A549 (cell line): ENCODE measurements at regions not wholly inside any gene's neighbourhood (a gene's known extent, or its start where the extent isn't known, plus 50 kb on each side); places are given as distances from the start of the nearest gene placed in this dataset.

ENCODE experiments used
- ATAC-seq, 2 experiments: fragments of 200-7000 bp in 1 of 2; fragments of >200 bp in 1 of 2; cut with Nextera tagmentation in 1 of 2; cut with Tn5 transposase in 1 of 2; 3 replicates each; pipeline versions ENCODE4 v1.8.0 to v1.9.1; 2018 to 2020; ENCODE audit warnings: mild to moderate bottlenecking in 1 of 2, moderate library complexity in 1 of 2
- CTCF ChIA-PET: fragments of 300-600 bp; sonication (Branson Sonifier 250); formaldehyde crosslinking; extraction: SDS; loops from one replicate; lab custom pipeline; 2021; ENCODE audit warnings: antibody characterized with exemption, inconsistent platforms; lab: Yijun Ruan, JAX
- POLR2A ChIA-PET: fragments of 350-600 bp; formaldehyde crosslinking; extraction: SDS; loops from one replicate; lab custom pipeline; 2021; ENCODE audit warnings: antibody characterized with exemption, inconsistent platforms; lab: Yijun Ruan, JAX
- DNase-seq, 2 experiments: peaks; one replicate each; pipeline versions ENCODE4 v3.0.0 to v3.0.0-alpha.2; 2011 to 2016; ENCODE audit warnings: low read depth in 1 of 2, low spot score in 1 of 2
- FAIRE-seq: peaks from 2 replicates; lab custom pipeline; 2011; peaks lifted over from hg19 to GRCh38; lab: Jason Lieb, UNC
- H3K27ac ChIP-seq, 2 experiments: fragments of >200 bp; sonication (Bioruptor Twin); formaldehyde crosslinking; 3 replicates each; pipeline ENCODE4 v1.5.1; 2016 to 2017
- H3K4me1 ChIP-seq: fragments of >200 bp; sonication (Bioruptor Twin); formaldehyde crosslinking; 3 replicates; pipeline ENCODE4 v1.6.1; 2016
- H3K4me2 ChIP-seq: fragments of >200 bp; sonication (Bioruptor Twin); formaldehyde crosslinking; 3 replicates; pipeline ENCODE4 v1.6.1; 2016
- H3K4me3 ChIP-seq: fragments of >200 bp; sonication (Bioruptor Twin); formaldehyde crosslinking; 3 replicates; pipeline ENCODE4 v1.5.1; 2016
- H3K9me3 ChIP-seq: fragments of >200 bp; sonication (Bioruptor Twin); formaldehyde crosslinking; 3 replicates; pipeline ENCODE4 v1.6.1; 2016
- CHD2 ChIP-seq: fragments of 150-350 bp; IDR thresholded peaks from 2 replicates; pipeline ENCODE4 v1.6.1; 2014; ENCODE audit warnings: low read length; ENCODE audit not compliant: partially characterized antibody
- EHF ChIP-seq: fragments of 250-450 bp; sonication (Bioruptor Pico); IDR thresholded peaks from 2 replicates; pipeline ENCODE4 v1.5.0; 2020; ENCODE audit warnings: mild to moderate bottlenecking
- FOXS1 ChIP-seq: fragments of 250-450 bp; sonication (Bioruptor Pico); IDR thresholded peaks from 2 replicates; pipeline ENCODE4 v1.5.0; 2020; ENCODE audit warnings: mild to moderate bottlenecking, moderate library complexity
- HDAC2 ChIP-seq: fragments of 200-600 bp; sonication (generic); IDR thresholded peaks from 2 replicates; pipeline ENCODE4 v1.6.1; 2016
- HEYL ChIP-seq: fragments of 250-450 bp; sonication (Bioruptor Pico); IDR thresholded peaks from 2 replicates; pipeline ENCODE4 v1.8.0; 2021; ENCODE audit warnings: mild to moderate bottlenecking, moderate library complexity
- HOXB5 ChIP-seq: fragments of 250-450 bp; sonication (Bioruptor Pico); IDR thresholded peaks from 2 replicates; pipeline ENCODE4 v1.5.0; 2020; ENCODE audit warnings: mild to moderate bottlenecking, moderate library complexity
- JUNB ChIP-seq: fragments of >200 bp; sonication (Bioruptor Twin); formaldehyde crosslinking; IDR thresholded peaks from 2 replicates; pipeline ENCODE4 v1.6.1; 2016
- KDM5A ChIP-seq: fragments of 200-600 bp; sonication (generic); IDR thresholded peaks from 2 replicates; pipeline ENCODE4 v1.6.1; 2016; ENCODE audit warnings: antibody characterized with exemption, mild to moderate bottlenecking
- MAFK ChIP-seq: fragments of 450-650 bp; IDR thresholded peaks from 2 replicates; pipeline ENCODE4 v1.6.1; 2014; ENCODE audit not compliant: partially characterized antibody
- MAZ ChIP-seq: fragments of 150-350 bp; IDR thresholded peaks from 2 replicates; pipeline ENCODE4 v1.6.1; 2014; ENCODE audit warnings: antibody characterized with exemption, low read depth, low read length, borderline replicate concordance
- NPAS2 ChIP-seq: fragments of 250-450 bp; sonication (Bioruptor Pico); IDR thresholded peaks from 2 replicates; pipeline ENCODE4 v1.8.0; 2022; ENCODE audit warnings: mild to moderate bottlenecking, moderate library complexity, borderline replicate concordance
- POLR2AphosphoS2 ChIP-seq: conservative IDR thresholded peaks from 2 replicates; pipeline ENCODE4 v1.6.1; 2012; ENCODE audit warnings: low read length, improper control_type of control experiment, inconsistent platforms
- SREBF2 ChIP-seq: fragments of 450-650 bp; IDR thresholded peaks from 2 replicates; pipeline ENCODE4 v1.6.1; 2014; ENCODE audit warnings: mild to moderate bottlenecking, moderate library complexity
- TFCP2L1 ChIP-seq: fragments of 250-450 bp; sonication (Bioruptor Pico); IDR thresholded peaks from 2 replicates; pipeline ENCODE4 v1.5.0; 2021; ENCODE audit warnings: mild to moderate bottlenecking
- ZC3H11A ChIP-seq: fragments of 450-650 bp; IDR thresholded peaks from 2 replicates; pipeline ENCODE4 v1.6.1; 2014; ENCODE audit warnings: antibody characterized with exemption, mild to moderate bottlenecking
- ZFP36 ChIP-seq: fragments of 450-650 bp; IDR thresholded peaks from 2 replicates; pipeline ENCODE4 v1.6.1; 2014; ENCODE audit warnings: borderline replicate concordance; ENCODE audit not compliant: partially characterized antibody
- ZNF302 ChIP-seq: fragments of 250-450 bp; sonication (Bioruptor Pico); IDR thresholded peaks from 2 replicates; pipeline ENCODE4 v1.9.0; 2021; ENCODE audit warnings: inconsistent platforms, mild to moderate bottlenecking, moderate library complexity
- ZSCAN20 ChIP-seq: fragments of 250-450 bp; sonication (Bioruptor Pico); IDR thresholded peaks from 2 replicates; pipeline ENCODE4 v1.8.0; 2022; ENCODE audit warnings: mild to moderate bottlenecking, moderate library complexity
- WGBS: methylation state at CpG from one replicate; pipeline ENCODE4 v1.1.6; 2017; ENCODE audit errors: missing lambda C conversion rate; 5-methylcytosine and 5-hydroxymethylcytosine counted together
- TF ChIP-seq, protein P1 (sequence below): fragments of >200 bp; sonication (Bioruptor Twin); formaldehyde crosslinking; IDR thresholded peaks from 3 replicates; pipeline ENCODE4 v1.5.1; 2016
- TF ChIP-seq, protein P2 (sequence below): IDR thresholded peaks from 2 replicates; pipeline ENCODE4 v1.6.1; 2012
- TF ChIP-seq, protein P3 (sequence below): fragments of >200 bp; sonication (Bioruptor Twin); formaldehyde crosslinking; IDR thresholded peaks from 3 replicates; pipeline ENCODE4 v1.6.1; 2016
- TF ChIP-seq, protein P4 (sequence below): fragments of 450-650 bp; IDR thresholded peaks from 2 replicates; pipeline ENCODE4 v1.6.1; 2014; ENCODE audit warnings: antibody characterized with exemption
- TF ChIP-seq, protein P5 (sequence below): fragments of 250-450 bp; sonication (Bioruptor Pico); IDR thresholded peaks from 2 replicates; pipeline ENCODE4 v1.5.0; 2020; ENCODE audit warnings: low read depth, mild to moderate bottlenecking, moderate library complexity

DNA sequence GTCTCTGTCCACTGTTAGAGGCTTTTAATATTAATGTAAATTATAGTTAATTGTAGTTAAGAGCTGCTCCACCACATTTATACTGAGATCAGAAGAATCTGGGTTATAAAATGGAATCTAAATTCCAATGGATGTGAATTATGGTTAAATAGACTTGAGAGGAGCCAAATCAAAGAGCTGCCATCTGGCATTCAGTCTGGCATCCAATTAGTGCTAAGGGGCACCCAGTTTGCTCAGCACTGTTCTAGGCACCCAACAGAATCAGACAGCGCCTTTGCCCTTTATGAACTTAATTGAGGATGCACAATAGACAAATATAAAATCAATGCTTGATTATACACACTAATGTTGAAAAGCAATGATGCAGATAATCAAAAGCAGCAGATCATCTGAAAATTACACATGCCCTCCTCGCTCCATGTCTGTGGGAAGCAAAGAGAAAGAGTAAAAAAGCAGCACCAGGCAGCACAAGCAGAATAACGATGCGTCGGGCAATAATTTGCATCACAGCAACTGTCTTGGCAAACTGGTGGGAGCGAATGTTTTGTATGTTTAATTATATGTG, 310.1 kb downstream of the BRINP2 start:
- H3K4me3 ChIP-seq: no peak overlapping the region
- DNase-seq: no peak
- no peak for TF ChIP-seq MAZ
- TF ChIP-seq HDAC2: no peak
- TF ChIP-seq FOXS1 (CRISPR knock-in tag): no peak
- TF ChIP-seq MAFK: no peak
- no peak for TF ChIP-seq NPAS2
- no peak for TF ChIP-seq JUNB
- no peak for TF ChIP-seq HOXB5 (CRISPR knock-in tag)
- TF ChIP-seq, protein P1, sequence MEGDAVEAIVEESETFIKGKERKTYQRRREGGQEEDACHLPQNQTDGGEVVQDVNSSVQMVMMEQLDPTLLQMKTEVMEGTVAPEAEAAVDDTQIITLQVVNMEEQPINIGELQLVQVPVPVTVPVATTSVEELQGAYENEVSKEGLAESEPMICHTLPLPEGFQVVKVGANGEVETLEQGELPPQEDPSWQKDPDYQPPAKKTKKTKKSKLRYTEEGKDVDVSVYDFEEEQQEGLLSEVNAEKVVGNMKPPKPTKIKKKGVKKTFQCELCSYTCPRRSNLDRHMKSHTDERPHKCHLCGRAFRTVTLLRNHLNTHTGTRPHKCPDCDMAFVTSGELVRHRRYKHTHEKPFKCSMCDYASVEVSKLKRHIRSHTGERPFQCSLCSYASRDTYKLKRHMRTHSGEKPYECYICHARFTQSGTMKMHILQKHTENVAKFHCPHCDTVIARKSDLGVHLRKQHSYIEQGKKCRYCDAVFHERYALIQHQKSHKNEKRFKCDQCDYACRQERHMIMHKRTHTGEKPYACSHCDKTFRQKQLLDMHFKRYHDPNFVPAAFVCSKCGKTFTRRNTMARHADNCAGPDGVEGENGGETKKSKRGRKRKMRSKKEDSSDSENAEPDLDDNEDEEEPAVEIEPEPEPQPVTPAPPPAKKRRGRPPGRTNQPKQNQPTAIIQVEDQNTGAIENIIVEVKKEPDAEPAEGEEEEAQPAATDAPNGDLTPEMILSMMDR: no peak
- TF ChIP-seq ZNF302 (CRISPR knock-in tag): no peak
- TF ChIP-seq, protein P2, sequence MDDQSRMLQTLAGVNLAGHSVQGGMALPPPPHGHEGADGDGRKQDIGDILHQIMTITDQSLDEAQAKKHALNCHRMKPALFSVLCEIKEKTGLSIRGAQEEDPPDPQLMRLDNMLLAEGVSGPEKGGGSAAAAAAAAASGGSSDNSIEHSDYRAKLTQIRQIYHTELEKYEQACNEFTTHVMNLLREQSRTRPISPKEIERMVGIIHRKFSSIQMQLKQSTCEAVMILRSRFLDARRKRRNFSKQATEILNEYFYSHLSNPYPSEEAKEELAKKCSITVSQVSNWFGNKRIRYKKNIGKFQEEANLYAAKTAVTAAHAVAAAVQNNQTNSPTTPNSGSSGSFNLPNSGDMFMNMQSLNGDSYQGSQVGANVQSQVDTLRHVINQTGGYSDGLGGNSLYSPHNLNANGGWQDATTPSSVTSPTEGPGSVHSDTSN: no peak
- no peak for TF ChIP-seq POLR2AphosphoS2
- no peak for FAIRE-seq
- H3K27ac ChIP-seq: no peak overlapping the region
- no peaks in the 10 kb centered on the region for H3K9me3 ChIP-seq
- POLR2A ChIA-PET: no interaction called here
- no peak for ATAC-seq
- no peak overlapping the region for H3K4me2 ChIP-seq
- 38% methylated on average over 6 of the region's 6 CpGs for WGBS
- no peaks in the 10 kb centered on the region for H3K4me1 ChIP-seq
- CTCF ChIA-PET: no interaction called here

DNA sequence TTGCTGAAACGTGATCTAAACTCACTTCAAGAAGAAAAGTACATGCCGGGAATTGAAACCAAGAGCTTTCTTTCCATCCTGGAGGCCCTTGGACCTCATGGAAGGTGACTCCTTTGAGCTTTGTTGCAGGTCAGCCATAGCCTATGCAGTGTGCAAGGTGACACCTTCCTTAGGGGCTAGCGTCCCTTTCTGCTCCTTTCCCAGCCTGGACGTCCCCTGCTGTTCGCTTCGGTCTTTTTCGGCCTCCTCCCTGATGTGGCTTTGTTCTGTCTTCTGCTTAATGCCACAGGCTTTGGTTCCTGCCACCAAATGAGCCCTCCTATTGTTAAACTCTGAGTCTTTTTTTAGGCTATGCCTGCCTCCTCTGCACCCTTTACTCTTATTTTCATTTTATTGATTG, 308.8 kb downstream of the BRINP2 start:
- TF ChIP-seq HEYL (CRISPR knock-in tag) (no peak), ZFP36 (no peak), TFCP2L1 (CRISPR knock-in tag) (no peak), ZSCAN20 (CRISPR knock-in tag) (no peak), ZNF302 (CRISPR knock-in tag) (no peak), KDM5A (no peak)
- TF ChIP-seq, protein P3, sequence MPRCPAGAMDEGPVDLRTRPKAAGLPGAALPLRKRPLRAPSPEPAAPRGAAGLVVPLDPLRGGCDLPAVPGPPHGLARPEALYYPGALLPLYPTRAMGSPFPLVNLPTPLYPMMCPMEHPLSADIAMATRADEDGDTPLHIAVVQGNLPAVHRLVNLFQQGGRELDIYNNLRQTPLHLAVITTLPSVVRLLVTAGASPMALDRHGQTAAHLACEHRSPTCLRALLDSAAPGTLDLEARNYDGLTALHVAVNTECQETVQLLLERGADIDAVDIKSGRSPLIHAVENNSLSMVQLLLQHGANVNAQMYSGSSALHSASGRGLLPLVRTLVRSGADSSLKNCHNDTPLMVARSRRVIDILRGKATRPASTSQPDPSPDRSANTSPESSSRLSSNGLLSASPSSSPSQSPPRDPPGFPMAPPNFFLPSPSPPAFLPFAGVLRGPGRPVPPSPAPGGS: no peak
- TF ChIP-seq, protein P4, sequence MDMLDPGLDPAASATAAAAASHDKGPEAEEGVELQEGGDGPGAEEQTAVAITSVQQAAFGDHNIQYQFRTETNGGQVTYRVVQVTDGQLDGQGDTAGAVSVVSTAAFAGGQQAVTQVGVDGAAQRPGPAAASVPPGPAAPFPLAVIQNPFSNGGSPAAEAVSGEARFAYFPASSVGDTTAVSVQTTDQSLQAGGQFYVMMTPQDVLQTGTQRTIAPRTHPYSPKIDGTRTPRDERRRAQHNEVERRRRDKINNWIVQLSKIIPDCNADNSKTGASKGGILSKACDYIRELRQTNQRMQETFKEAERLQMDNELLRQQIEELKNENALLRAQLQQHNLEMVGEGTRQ: no peak
- FAIRE-seq (no peak), ATAC-seq (no peak), DNase-seq (no peak)
- Histone ChIP-seq H3K4me2 (no peak overlapping the region), H3K27ac (no peak overlapping the region), H3K4me1 (no peaks in the 10 kb centered on the region), H3K9me3 (no peaks in the 10 kb centered on the region), H3K4me3 (no peak overlapping the region)
- CTCF ChIA-PET: no interaction called here
- WGBS: 28% methylated on average over 7 of the region's 7 CpGs
- POLR2A ChIA-PET: no interaction called here

DNA sequence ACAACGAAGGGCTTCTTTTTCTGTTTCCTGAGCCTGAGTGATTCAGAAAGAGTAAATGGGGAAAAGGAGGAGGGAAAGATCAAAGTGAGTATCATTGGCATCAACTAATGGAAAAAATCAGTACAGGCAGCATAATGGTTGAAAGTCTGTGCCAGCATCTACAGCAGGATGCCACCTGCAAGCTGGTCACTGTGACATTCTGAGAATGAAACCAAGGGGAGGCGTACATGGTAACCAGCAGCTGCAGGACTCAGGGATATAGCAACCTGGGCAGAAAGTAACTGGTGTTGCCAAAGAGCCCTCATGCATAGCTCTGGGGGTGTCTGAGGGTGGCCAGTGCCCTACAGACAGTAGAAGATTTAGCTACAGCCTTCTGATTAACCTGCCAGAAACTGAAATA, 305.9 kb downstream of the BRINP2 start:
- H3K4me1 ChIP-seq: no peaks in the 10 kb centered on the region
- no peak overlapping the region for H3K27ac ChIP-seq
- no peak for TF ChIP-seq ZC3H11A
- TF ChIP-seq, protein P5, sequence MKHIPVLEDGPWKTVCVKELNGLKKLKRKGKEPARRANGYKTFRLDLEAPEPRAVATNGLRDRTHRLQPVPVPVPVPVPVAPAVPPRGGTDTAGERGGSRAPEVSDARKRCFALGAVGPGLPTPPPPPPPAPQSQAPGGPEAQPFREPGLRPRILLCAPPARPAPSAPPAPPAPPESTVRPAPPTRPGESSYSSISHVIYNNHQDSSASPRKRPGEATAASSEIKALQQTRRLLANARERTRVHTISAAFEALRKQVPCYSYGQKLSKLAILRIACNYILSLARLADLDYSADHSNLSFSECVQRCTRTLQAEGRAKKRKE (CRISPR knock-in tag): no peak
- TF ChIP-seq SREBF2: no peak
- no peak for TF ChIP-seq CHD2
- no peak for TF ChIP-seq ZSCAN20 (CRISPR knock-in tag)
- TF ChIP-seq MAFK: no peak
- no peak for TF ChIP-seq EHF (CRISPR knock-in tag)
- 12% methylated on average over 2 of the region's 2 CpGs for WGBS
- H3K4me3 ChIP-seq: no peak overlapping the region
- FAIRE-seq: no peak
- H3K4me2 ChIP-seq: no peak overlapping the region
- H3K9me3 ChIP-seq: no peaks in the 10 kb centered on the region
- ChIA-PET POLR2A (no interaction called here), CTCF (no interaction called here)
- no peak for ATAC-seq
- DNase-seq: no peak
